Neural cell (in vitro differentiated cells): ENCODE measurements at regions not wholly inside any gene's neighbourhood (a gene's known extent, or its start where the extent isn't known, plus 50 kb on each side); places are given as distances from the start of the nearest gene placed in this dataset.

Experiments
- EZH2 ChIP-seq: fragments of 200-600, 300-800 bp; shearing (Covaris generic), sonication (generic); IDR thresholded peaks from 2 replicates; pipeline ENCODE4 v1.6.1; 2014; ENCODE audit warnings: antibody characterized with exemption, low read length, borderline replicate concordance, mild to moderate bottlenecking; ENCODE audit not compliant: insufficient read depth, poor library complexity, severe bottlenecking
- SMC3 ChIP-seq: fragments of 450-650 bp; conservative IDR thresholded peaks from 2 replicates; pipeline ENCODE4 v1.6.1; 2014; ENCODE audit warnings: antibody characterized with exemption, mild to moderate bottlenecking, moderate library complexity; ENCODE audit not compliant: poor library complexity
- TAF1 ChIP-seq: IDR thresholded peaks from 2 replicates; pipeline ENCODE4 v1.6.1; 2012; ENCODE audit warnings: low read depth

DNA sequence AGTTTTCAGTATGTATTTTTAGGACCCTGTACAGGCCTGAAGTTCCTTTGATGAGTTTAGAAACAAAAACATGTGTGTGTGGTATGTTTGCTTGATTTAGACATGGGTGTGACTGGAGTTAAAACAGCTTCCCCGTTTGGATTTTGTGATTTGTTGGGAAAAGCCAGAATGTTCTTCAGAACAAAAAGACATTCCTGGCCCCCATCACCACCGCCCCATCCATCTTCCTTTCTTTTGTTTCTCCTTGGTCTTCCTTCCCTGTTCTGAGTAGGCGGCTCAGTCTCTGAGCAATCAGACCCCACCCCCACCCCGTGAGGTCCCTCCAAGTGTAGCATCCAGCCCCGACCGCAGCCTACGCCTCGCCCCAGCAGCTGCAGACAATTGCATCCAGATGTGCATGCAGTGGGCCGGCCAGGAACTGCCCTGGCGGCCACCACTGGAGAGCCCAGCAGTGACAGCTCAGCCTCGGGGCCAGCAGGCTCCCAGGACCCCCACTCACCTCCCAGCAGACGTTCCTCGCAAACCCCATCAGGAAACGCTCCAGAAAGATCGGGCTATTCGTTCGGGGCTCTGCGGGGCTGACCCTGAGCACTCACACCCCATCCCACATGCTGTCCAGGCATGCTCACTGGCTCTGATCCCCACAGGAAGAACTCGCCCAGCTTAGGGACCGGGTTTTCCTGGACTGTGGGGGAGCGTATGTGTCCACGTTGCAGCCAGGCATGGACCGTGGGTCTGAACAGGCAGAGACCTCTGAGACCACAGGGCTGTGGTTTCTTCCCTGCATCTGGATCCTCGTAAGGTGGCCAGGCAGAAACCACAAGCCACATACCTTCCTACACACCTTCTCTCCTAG is 99.8 kb upstream of the CDH5 start:
- TF ChIP-seq EZH2 (no peak), TAF1 (no peak), SMC3 (no peak)
